Ecto neural progenitor cell (in vitro differentiated cells): ENCODE measurements at regions not wholly inside any gene's neighbourhood (a gene's known extent, or its start where the extent isn't known, plus 50 kb on each side); places are given as distances from the start of the nearest gene placed in this dataset.
"Not testable (repeated sequence)": the region's sequence is repeated elsewhere in the genome, so short reads cannot be mapped to it uniquely, and the experiment has no call there.

Experiments
- DNase-seq: peaks from one replicate; pipeline ENCODE4 v3.0.0-alpha.2; 2018; ENCODE audit warnings: low spot score

DNA sequence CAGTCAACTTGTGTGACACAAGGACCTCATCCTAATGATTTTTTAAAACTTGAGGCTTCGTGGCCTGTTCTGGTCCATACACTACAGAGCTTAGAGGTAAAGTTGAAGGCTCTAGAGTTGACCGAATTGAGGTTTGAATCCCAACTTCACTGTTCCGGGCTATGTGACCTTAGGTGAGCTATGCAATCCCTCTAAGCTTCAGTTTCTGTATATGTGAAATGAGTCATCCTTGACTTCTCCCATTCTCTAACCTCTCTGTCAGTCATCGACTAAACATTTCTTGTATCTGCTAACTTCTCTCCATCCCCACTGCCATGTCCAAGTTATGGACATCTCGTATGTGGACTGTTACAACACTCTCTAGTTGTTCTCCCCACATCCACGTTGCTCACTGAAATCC is 178.2 kb upstream of the TMEM45B start:
- no peak for DNase-seq

DNA sequence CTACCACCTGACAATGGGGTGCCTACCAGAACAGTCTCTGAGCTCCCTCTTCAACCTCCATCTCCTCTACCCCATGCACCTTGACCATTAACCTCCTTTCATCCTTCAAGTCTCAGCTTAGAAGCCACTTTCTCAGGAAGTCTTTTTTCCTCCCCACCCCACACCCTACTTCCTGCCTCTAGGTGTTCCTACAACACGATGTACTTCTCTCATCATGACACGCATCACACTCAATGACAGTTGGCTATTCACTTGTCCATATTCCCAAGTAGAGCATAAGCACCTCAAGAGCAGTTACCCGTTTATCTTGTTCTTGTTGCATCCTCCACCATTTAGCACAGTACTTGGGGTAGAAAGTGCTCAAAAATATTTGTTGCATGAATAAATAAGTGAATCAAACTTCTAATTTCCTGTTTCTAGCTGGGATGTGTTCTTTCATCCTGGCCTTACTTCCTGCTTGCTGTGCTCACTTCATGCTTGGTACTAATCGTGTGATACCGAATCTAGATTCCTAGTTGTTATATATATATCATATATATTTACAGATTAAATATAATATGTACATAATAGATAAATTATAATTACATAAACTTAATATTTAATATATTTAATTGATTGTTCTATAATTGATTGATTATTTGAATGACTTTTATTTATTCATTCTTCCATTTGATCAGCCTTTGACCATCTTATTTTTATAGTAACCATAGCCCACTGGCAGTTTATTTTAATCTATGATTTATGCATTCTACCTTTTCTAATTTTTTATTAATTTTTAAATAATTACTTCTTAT is 177.5 kb upstream of the TMEM45B start:
- no peak for DNase-seq

DNA sequence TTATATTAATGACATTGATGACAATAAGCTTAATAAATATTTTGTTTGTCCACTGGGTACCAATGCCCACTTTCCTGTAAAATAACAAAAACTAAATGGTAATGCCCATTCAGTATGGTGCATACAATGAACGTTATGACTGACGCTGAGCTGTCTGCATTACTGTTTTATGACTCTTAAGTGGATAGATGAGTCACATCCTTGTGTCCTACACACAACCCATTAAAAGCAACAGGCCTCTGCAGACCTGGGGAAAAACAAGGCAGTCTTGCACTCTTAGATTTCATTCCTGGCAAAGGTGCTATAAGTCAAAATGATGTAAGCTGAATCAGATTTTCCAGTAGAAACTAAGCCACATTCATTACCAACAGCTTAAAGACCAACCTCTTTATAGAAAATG is 176.3 kb upstream of the TMEM45B start:
- DNase-seq: no peak

DNA sequence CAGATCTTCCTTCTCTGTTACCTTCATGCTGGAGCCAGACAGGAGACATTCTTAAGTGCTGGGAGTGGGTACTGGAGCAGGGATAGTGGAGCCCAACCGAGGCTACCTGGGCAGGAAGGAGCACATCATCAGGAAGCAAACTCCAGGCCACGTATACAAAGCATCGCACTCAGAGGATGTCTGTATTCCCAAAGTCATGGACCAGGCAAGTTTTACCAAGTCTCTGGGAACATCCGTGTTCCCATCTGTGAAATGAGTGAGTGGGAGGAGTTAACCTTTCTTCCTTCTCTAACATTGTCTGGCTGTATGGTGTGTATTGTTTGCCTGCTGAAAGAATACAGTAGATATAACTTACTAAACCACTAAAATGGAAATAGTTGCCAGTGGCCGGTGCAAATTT is 175.0 kb upstream of the TMEM45B start:
- no peak for DNase-seq

DNA sequence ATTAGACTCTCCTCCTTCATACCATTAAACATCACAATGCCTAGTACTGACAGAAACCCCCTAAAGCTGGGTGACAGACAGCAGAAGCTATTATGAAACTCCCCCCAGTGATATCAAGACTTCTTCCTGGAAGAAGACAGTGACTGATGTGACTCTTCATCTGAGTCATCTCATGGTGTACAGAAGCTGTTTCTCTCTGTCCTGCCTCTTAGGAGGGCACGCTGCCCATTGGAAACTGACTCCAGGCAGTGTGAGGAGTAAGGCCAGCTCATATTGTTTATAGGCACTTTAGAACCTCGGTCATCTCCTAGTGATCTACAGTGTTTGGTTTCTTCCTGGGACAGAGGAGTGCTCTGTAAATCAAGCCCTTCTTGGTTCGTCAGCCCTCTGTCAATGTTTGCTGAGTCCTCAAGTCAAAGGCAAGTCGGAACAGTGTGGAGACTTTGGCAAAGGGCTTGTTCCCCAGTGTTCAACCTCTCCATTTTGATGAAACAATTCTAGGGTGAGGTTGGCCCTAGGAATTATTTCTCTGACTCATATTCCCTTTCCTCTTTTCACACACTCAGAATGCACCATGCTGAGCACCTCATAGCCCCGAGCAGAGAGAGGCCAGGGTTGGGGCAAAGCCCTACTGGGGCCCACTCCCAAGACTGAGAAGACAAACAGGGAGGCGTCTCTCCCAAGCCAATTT is 172.5 kb upstream of the TMEM45B start:
- no peak for DNase-seq

DNA sequence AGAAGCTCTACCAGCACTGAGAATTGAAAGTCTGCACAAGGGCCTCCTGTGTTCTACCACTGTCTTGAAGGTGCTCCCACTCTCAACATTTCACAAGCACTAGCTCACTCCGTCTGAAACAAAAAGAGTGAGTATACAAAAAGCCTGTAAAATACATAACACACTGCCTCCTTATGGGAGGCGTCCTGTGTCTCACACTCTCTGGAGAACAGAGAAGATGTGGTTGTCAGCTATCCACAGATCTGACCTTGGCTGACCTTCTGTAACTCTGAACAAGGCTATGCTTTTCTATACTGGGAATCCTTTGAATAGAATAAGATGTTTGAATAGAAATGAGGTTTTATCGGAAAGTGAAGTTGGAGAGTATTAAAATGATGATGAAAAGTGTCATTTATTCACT is 171.3 kb upstream of the TMEM45B start:
- DNase-seq: no peak

DNA sequence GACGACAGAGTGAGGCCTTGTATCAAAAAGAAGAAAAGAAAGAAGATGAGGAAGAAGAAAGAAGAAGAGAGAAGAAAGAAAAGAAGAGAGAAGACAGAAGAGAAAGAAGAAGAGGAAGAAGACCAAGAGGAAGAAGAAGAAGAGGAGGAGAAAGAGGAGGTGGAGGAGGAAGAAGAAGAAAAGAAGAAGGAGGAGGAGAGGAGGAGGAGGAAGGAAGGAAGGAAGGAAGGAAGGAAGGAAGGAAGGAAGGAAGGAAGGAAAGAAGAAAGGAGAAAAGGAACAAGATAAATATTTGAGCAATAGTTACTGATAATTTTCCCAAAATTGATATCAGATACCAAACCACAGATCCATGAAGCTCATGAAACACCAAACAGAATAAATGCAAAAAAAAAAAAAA is 169.7 kb upstream of the TMEM45B start:
- DNase-seq: no peak

DNA sequence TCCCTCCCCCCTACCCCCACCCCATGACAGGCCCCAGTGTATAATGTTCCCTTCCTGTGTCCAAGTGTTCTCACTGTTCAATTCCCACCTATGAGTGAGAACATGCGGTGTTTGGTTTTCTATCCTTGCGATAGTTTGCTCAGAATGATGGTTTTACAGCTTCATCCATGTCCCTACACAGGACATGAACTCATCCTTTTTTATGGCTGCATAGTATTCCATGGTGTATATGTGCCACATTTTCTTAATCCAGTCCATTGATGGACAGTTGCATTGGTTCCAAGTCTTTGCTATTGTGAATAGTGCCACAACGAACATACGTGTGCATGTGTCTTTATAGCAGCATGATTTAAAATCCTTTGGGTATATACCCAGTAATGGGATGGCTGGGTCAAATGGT is 165.6 kb upstream of the TMEM45B start:
- not testable (repeated sequence) for DNase-seq

DNA sequence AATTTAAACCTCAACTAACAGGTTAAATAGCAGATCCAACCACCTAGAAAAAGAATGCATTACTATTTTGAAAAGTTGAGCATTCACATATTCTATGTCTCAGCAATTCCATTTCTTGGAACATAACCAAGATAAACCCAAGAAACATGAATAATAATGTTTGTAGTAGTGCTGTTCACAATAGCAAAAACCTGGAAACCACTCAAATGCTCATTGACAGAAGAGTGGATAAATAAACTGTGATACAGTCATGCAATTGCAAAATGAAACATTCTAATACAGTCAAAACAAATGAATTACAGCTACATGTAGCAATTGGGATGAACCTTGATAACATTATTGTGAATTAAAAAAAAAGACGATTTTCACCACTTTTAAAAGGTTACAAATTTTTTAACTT is 162.8 kb upstream of the TMEM45B start:
- no peak for DNase-seq

DNA sequence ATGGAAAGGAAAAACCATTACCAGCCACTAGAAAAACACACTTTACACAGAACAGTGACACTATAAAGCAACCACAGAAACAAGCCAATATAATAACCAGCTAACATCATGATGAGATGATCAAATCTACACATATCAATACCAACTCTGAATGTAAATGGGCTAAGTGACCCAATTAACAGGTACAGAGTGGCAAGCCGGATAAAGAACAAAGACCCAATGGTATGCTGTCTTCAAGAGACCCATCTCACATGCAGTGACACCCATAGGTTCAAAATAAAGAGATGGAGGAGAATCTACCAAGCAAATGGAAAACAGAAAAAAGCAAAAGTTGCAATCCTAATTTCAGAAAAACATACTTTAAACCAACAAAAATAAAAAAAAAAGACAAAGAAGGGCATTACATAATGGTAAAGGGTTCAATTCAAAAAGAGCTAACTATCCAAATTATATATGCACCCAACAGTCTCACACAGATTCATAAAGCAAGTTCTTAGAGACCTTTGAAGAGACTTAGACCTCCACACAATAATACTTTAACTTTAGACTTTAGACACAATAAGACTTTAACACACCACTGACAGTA is 160.3 kb upstream of the TMEM45B start:
- no peak for DNase-seq

DNA sequence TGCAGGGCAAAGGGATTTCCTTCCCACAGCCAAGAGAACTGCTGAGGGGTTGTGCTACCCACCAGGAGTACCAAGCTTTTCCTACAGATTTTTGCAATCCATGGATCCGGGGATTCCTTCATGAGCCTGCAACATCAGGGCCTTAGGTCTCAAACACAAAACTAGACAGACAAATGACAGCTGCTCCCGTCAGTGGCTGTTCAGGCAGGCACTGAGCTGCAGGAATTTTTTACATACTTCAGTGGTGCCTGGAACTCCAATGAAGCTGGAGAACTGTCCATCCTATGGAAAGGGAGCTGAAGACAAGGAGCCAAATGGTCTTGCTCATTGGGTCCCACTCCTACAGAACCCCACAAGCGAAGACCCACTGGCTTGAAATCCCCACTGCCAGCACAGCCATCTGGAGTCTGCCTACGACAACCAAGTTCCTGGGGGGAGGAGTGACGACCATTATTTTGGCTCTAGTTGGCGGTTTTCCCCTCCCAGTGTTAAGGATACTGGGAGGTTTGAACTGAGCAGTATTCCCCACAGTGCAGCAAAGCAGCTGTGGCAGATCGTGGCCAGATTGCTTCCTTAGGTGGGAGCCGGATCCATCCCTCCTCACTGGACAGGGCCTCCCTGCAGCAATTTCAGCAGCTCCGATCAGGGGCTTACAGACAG is 157.7 kb upstream of the TMEM45B start:
- DNase-seq: no peak

DNA sequence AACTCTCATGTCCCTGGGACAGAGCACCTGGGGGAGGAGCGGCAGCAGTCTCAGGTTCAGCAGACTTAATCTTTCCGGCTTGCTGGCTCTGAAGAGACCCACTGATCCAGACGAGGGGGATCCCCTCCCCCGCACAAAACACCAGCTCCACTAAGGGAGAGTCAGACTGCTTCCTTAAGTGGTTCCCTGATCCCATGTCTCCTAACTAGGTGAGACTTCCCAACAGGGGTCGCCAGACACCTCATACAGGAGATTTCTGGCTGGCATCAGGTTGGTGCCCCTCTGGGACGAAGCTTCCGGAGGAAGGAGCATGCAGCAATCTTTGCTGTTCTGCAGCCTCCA is 157.2 kb upstream of the TMEM45B start:
- DNase-seq: no peak

DNA sequence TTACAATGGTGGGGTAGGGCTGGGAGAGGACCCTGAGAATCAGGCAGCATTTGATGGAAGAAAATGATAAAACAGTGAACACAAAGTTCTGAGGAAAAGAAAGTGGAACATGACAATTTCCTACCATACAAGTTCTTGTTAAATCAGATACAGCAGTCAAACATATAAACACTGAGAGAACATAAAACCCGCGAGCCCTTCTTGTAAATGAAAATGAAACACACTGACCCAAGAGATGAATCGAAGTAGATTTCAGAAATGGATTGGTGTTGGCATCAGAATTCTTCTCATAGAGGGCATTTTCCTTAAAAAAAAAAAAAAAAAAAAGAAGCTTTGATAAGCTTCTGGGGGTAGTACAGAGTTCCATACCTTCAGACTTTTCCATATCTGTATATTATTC is 134.7 kb upstream of the TMEM45B start:
- DNase-seq: no peak

DNA sequence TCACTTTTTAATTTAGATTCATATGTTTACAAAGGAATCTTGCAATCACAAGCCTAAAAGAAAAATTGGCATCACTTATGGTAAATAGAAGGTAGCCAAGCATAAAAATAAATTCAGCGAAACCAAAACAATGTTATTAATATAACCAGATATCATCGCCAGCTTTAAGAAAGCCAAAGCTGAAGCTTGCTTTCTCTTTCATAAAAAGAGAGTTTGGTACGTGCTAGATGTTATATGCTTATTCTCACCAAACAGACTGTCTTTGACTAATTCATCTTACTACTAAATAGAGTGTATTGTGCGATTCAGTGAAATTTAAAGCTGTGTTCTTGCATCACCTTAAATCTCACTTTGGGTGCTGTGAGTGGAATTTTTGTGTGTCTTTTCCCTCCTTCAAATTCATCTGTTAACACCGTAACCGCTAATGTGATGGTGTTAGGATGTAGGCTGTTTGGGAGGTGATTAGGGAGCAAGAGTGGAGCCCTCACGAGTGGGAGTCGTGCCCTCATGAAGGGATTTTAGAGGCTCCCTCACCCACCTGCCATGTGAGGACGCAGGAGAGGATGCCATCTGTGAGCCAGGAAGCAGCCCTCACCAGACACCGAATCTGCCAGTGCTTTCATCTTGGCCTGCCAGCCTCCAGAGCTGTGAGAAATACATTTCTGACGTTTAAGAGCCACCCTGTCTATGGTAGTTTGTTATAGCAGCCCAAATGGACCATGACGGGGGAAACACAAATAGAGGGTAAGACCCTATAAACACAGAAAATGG is 134.1 kb upstream of the TMEM45B start:
- DNase-seq: no peak

DNA sequence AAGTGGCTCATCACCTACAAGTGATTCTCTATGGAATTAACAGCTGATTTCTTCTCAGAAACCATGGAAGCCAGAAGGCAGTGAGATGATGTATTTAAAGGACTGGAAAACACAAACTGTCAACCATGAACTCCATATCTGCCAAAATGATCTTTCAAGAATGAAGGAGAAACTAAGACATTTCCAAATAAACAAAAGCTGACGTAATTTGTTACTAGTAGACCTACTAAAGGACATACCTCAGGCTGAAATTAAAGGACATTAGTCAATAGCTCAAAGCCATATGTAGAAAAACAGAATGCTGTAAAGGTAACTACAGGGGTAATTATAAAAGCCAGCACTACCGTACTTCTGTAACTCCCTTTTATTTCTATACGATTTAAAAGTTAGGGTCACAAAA is 129.4 kb upstream of the TMEM45B start:
- no peak for DNase-seq

DNA sequence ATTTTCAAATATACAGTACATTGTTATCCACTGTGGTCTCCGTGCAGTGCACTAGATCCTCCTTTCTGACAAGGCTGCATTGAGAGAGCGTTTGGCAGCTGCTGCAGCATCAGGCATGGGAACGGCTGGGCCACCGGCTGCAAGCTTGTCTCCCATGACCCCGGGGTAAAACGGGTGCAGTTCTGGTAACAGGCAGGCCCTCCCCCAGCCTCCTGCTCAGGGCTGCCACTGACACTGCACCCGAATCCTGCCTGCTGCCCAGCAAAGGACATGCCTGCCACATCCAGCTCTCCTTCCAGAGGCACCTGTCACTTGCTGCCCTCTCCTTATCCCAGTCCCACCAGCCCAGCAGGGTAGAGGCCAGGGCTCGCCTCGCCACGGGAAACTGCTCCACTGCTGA is 124.5 kb upstream of the TMEM45B start:
- no peak for DNase-seq

DNA sequence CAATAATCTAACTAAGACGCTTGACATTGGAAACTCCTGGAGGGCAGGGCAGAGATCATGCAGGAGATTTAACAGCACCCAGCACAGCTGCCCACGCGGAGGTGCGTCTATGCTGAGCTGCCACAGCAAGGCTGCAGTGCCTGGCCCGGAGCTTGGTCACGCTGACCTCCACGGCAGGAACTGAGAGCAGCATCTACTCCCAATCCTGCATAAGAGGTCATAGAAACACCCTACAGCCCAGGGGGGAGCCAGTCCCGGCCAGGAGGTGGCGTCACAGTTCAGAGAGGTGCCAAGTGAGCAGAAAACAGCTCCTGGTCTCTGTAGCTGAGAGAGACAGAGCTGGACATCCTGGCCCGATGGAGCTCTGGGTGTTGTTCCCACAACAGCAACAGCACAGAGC is 121.1 kb upstream of the TMEM45B start:
- DNase-seq: peak; percentile 49

DNA sequence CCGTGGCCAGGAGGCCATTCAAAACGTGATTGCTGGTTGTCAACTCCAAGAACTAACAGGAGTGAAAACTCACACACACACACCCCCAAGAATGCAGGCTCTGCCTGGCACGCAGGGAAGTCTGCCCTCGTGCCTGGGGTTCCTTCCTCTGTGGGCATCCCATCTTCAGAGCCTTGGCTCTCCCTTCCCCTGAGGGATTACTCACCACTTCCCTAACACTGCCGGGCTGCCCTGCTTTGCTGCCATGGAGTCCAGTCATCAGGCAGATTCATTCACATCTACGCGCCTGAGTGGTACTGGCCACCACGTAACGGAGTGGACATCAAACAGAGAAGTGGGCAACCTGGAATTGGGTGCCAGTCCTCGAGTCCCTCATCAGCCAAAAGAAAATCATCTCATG is 120.7 kb upstream of the TMEM45B start:
- DNase-seq: no peak

DNA sequence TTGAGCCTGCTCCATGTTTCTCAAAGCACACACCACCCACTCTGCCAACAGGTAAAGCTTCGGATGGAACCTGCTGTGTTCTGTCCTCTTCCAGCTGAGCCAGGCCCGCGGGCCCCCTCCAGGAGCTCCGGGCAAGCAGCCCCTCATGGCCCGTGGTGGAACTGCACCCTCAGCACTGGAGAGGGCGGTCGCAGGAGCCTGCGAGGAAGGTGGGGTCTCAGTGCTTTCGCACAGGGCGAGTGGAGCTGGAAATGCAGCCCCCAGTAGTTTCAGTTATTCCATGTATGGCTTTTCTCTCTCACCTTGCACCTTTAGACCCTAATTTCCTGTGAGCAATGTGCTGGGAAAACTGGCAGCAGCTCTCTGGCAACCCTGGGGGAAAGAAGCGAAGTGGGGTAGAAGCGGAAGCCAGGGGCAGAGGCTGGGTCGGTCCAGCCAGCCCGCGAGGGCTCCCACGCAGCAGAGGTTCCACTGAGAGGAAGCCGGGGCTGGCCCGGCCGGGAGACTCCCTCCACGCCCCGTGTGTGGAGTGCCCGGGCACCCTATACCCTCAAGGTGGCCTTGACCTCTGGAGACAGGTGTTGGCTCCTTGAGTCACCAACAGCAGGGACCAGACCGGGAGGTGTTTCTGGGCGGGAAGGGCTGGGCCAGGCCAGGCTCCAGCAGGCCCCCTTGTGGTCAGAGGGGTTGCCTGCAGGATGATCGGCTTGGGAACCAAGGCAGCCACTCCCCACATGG is 119.9 kb upstream of the TMEM45B start:
- peak; percentile 87 for DNase-seq

DNA sequence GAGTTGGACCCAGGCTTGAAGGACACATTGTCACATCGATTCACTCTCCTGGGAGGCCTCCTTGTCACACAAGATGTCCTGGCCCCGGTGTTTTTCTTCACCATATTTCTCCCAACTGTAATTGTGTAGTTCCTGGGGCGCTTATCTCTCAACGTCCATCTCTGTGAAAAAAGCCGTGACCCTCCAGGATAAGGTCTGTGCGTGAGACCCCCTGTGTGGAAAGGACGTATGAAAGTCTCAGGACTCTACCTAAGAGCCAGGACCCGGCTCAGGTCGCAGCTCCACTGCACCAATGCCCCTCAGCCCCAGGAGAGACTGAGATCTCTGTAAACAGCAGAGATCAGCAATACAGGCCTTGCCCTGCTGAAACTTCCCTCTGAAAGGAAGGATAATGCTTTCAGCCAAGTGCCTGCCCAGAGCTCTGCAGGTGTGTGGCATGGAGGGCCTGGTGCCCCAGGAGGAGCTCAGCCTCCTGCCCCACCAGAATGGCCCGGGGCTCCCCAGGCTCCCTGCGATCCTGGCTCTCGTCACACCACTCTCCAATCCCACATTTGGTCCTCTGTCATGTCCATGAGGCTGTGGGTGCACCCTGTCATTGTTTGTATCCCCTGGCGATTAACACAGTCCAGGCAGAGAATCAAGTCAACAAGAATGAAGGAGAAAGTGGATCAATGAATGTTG is 119.2 kb upstream of the TMEM45B start:
- DNase-seq: no peak

DNA sequence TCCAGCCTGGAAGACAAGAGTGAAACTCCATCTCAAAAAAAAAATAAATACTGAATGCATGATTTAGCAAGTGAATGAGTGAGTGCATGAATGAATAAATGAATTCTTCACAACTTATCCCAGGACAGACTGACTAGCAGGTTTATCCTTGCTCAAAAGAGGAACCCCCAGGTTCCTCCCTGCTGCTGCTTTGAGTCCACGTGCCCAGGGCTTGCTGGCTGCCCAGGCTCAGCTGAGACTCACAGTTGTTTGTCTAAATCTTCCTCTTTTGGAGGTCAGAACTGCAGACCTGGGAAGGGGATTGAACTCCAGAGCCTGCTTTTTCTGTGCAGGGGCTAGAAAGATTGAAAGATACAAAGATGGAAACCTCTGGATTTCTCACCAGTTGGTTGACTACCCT is 117.4 kb upstream of the TMEM45B start:
- DNase-seq: no peak
